ENCODE measurements at regions not wholly inside any gene's neighbourhood (a gene's known extent, or its start where the extent isn't known, plus 50 kb on each side); places are given as distances from the start of the nearest gene placed in this dataset.

DNA sequence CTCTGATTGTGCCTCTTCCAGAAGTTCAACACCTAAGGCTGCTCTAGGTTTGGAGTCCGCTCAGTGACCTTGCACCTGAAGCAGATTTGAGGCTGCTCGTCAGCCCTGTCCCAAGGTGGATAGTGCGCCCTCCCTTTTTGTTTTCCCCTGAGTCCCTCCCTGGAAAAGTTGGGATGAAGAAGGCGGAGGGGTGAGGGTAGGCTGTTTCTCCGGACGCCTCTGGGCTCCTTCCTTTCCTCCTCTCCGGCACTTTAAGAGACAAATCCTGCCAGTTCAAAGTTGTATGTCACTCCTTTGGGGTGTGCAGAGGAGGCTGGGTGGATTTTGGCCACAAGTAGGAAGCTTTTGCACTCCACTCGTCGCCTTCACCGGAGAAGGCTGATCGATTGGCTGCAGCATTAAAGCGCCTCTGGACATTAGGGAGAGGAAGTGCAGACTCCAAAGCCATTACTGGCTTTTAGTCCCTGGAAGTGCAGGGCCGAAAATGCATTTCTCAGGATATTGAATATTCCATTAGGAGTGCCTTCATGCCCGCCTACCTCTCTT lies 81.9 kb upstream of the PRKG1 start:
- TF ChIP-seq, protein P1, sequence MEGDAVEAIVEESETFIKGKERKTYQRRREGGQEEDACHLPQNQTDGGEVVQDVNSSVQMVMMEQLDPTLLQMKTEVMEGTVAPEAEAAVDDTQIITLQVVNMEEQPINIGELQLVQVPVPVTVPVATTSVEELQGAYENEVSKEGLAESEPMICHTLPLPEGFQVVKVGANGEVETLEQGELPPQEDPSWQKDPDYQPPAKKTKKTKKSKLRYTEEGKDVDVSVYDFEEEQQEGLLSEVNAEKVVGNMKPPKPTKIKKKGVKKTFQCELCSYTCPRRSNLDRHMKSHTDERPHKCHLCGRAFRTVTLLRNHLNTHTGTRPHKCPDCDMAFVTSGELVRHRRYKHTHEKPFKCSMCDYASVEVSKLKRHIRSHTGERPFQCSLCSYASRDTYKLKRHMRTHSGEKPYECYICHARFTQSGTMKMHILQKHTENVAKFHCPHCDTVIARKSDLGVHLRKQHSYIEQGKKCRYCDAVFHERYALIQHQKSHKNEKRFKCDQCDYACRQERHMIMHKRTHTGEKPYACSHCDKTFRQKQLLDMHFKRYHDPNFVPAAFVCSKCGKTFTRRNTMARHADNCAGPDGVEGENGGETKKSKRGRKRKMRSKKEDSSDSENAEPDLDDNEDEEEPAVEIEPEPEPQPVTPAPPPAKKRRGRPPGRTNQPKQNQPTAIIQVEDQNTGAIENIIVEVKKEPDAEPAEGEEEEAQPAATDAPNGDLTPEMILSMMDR (IDR thresholded peaks at IDR 0.05; ENCODE audit: low read depth, low read length, missing control alignments): peak; percentile 12
- Histone ChIP-seq H3K4me3 (ENCODE audit: low read depth, low read length) (peak overlapping the region; percentile 80), H3K27me3 (replicated peaks) (no peaks in the 10 kb centered on the region), H3K27ac (peak overlapping the region; percentile 79), H3K36me3 (replicated peaks) (no peaks in the 10 kb centered on the region)
- no peak for DNase-seq
- in situ Hi-C loops (cut with HindIII; ENCODE audit: low pct_ligation_motif_present, low sequenced_read_pairs): no loop called here

DNA sequence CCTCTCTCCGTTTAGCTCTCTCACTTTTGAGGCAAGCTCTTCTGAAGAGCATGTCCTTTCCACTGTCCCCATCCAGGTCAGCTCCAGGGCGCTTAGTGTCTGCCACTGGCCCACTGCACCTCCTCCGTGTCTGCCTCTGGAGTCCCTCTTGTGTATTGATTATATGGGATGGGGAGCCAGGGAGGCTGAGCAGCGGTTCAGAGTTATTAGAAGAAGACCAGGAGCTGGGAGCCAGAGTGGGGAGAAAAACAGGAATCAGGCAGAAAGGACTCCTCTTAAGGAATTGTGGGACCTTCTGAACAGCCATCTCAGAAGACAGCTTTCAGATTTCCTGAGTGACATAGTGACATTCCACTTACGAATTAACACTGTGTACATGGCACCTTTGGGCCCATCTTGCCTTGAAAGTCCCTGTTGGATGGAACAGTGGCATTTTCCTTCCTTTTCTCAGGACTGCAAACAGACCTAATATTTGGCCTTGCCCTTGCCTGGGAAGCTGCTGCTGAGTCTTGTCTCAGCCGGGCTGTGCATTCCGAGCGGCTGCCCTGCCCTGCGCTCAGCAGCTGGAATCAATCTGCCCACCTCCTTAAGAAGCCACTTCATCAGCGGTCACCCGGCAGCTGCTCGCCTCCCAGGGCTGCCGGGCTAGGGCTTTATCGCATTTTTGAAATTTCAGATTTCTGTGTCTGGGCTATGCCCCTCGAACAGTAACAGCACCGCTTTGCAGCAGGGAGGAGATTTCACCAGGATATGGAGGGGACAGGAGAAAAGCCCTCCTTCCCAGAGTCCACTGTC lies 81.1 kb upstream of the PRKG1 start:
- Histone ChIP-seq H3K36me3 (replicated peaks) (no peaks in the 10 kb centered on the region), H3K27me3 (replicated peaks) (no peaks in the 10 kb centered on the region), H3K4me3 (ENCODE audit: low read depth, low read length) (peak overlapping the region; percentile 80), H3K27ac (peak overlapping the region; percentile 79)
- DNase-seq: peak; percentile 64
- TF ChIP-seq, protein P1 (IDR thresholded peaks at IDR 0.05; ENCODE audit: low read depth, low read length, missing control alignments): no peak
- in situ Hi-C loops (cut with HindIII; ENCODE audit: low pct_ligation_motif_present, low sequenced_read_pairs): no loop called here

DNA sequence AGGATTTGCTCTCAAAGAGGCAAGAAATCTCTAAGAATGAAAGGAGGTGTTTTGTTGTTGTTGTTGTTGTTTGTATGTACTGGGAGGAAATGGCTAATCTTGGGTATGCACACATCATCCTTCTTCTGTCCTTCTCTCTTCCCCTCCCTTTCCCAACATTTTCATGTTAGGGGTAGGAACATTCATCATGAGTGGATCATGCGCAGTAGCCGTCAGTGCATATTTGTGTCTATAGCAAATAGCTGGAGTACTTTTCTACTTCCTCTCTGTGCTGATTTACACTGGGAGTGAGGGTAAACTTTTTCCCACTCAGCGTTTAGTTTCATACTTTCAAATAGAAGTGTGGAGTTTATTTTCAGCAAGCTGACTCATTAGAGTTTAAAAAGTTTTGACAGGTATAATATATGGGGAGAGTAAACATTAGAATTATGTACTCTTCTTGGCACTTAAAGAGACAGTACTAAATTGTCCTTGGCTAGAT lies 80.5 kb upstream of the PRKG1 start:
- H3K36me3 ChIP-seq (replicated peaks): no peaks in the 10 kb centered on the region
- H3K27ac ChIP-seq: peak overlapping the region; percentile 79
- H3K4me3 ChIP-seq (ENCODE audit: low read depth, low read length): peak overlapping the region; percentile 80
- in situ Hi-C loops (cut with HindIII; ENCODE audit: low pct_ligation_motif_present, low sequenced_read_pairs): no loop called here
- H3K27me3 ChIP-seq (replicated peaks): no peaks in the 10 kb centered on the region
- TF ChIP-seq, protein P1 (IDR thresholded peaks at IDR 0.05; ENCODE audit: low read depth, low read length, missing control alignments): no peak
- DNase-seq: peak; percentile 59

DNA sequence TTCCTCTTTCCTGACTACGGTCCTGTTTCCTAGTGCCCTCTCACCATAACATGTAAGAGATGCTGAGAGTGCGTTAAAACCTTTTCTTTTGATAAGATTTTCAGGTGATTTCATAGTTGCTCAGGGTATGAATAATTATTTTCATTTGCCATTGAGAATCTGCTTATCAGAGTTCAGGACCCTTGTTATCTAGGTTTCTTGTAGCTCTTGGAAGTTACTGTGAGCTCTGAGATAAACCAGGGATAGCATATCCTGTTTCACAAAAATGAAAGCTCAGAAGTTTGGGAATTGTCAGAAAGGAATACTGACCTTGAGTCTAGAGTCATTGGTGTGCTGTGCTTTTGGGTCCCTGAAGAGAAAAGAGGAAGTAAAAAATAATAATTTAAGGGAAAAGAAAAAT lies 76.8 kb upstream of the PRKG1 start:
- H3K27ac ChIP-seq: peak overlapping the region; percentile 54
- H3K4me3 ChIP-seq (ENCODE audit: low read depth, low read length): no peak overlapping the region
- no peak for DNase-seq
- TF ChIP-seq, protein P1 (IDR thresholded peaks at IDR 0.05; ENCODE audit: low read depth, low read length, missing control alignments): no peak
- in situ Hi-C loops (cut with HindIII; ENCODE audit: low pct_ligation_motif_present, low sequenced_read_pairs): no loop called here
- H3K36me3 ChIP-seq (replicated peaks): no peaks in the 10 kb centered on the region
- H3K27me3 ChIP-seq (replicated peaks): no peaks in the 10 kb centered on the region

DNA sequence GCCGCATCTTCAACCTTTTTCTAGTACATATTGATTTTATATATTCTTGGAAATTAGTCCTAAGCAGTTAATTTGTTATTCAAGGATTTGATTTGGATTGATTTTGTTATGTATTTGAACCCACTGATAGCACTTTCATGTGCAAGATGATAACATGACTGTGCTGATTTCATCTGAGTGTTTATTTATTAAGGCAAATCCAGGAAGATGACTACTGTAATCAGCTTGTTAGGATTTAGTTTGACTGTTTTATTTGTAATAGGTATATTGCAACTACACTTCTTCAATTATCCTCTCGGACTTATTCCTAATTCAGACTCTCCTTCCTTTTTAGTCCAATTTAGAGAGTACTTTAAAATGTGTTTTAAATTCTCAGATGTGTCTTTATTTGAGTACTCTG lies 75.1 kb upstream of the PRKG1 start:
- H3K4me3 ChIP-seq (ENCODE audit: low read depth, low read length): no peak overlapping the region
- no peaks in the 10 kb centered on the region for H3K27me3 ChIP-seq (replicated peaks)
- TF ChIP-seq, protein P1 (IDR thresholded peaks at IDR 0.05; ENCODE audit: low read depth, low read length, missing control alignments): no peak
- in situ Hi-C loops (cut with HindIII; ENCODE audit: low pct_ligation_motif_present, low sequenced_read_pairs): no loop called here
- no peaks in the 10 kb centered on the region for H3K36me3 ChIP-seq (replicated peaks)
- DNase-seq: no peak
- H3K27ac ChIP-seq: peak overlapping the region; percentile 98
